Neural progenitor cell (in vitro differentiated cells): ENCODE measurements at regions not wholly inside any gene's neighbourhood (a gene's known extent, or its start where the extent isn't known, plus 50 kb on each side); places are given as distances from the start of the nearest gene placed in this dataset.

Experiments
- DNase-seq: peaks from one replicate; pipeline ENCODE4 v3.0.0-alpha.2; 2016; ENCODE audit warnings: low spot score
- H2AFZ ChIP-seq: fragments of 200-600 bp; sonication (generic); replicated peaks from 2 replicates; pipeline ENCODE4 v1.6.1; 2016; ENCODE audit warnings: antibody characterized with exemption
- H3F3A ChIP-seq: fragments of 200-600 bp; sonication (generic); 2 replicates; pipeline ENCODE4 v1.6.1; 2016; ENCODE audit warnings: antibody characterized with exemption, low read depth
- H3K27ac ChIP-seq: fragments of 200-600 bp; sonication (generic); 2 replicates; pipeline ENCODE4 v1.5.1; 2016; ENCODE audit warnings: mild to moderate bottlenecking
- H3K27me3 ChIP-seq: fragments of 200-600 bp; sonication (generic); 2 replicates; pipeline ENCODE4 v1.6.1; 2016; ENCODE audit warnings: mild to moderate bottlenecking, moderate library complexity
- H3K36me3 ChIP-seq: fragments of 200-600 bp; sonication (generic); 2 replicates; pipeline ENCODE4 v1.5.1; 2016
- H3K4me1 ChIP-seq: fragments of 200-600 bp; sonication (generic); 2 replicates; pipeline ENCODE4 v1.6.1; 2016; ENCODE audit warnings: mixed run types
- H3K4me2 ChIP-seq: fragments of 200-600 bp; sonication (generic); 2 replicates; pipeline ENCODE4 v1.6.1; 2016
- H3K4me3 ChIP-seq: fragments of 200-600 bp; sonication (generic); 2 replicates; pipeline ENCODE4 v1.5.1; 2016
- H3K79me2 ChIP-seq: fragments of 200-600 bp; sonication (generic); 2 replicates; pipeline ENCODE4 v1.6.1; 2016; ENCODE audit warnings: low read depth
- H3K9ac ChIP-seq: fragments of 200-600 bp; sonication (generic); 2 replicates; pipeline ENCODE4 v1.6.1; 2016
- H3K9me3 ChIP-seq: fragments of 200-600 bp; sonication (generic); 2 replicates; pipeline ENCODE4 v1.5.1; 2016; ENCODE audit warnings: low read depth
- H4K20me1 ChIP-seq: fragments of 200-600 bp; sonication (generic); 2 replicates; pipeline ENCODE4 v1.6.1; 2016; ENCODE audit warnings: low read depth
- H3K27ac Mint-ChIP-seq: 3 replicates; pipeline ENCODE4 v1.8.0; 2021; ENCODE audit warnings: mixed read lengths
- H3K27me3 Mint-ChIP-seq: 2 replicates; pipeline ENCODE4 v1.8.0; 2022; ENCODE audit warnings: low read depth, mild to moderate bottlenecking, inconsistent platforms, moderate library complexity, mixed read lengths; ENCODE audit not compliant: insufficient read depth
- H3K36me3 Mint-ChIP-seq: 3 replicates; pipeline ENCODE4 v1.8.0; 2021; ENCODE audit warnings: mixed read lengths
- H3K4me1 Mint-ChIP-seq: 3 replicates; pipeline ENCODE4 v1.8.0; 2021; ENCODE audit warnings: mixed read lengths
- H3K4me3 Mint-ChIP-seq: 3 replicates; pipeline ENCODE4 v1.8.0; 2021; ENCODE audit warnings: mild to moderate bottlenecking, moderate library complexity, mixed read lengths
- H3K9me3 Mint-ChIP-seq: 3 replicates; pipeline ENCODE4 v1.8.0; 2020; ENCODE audit warnings: mixed read lengths
- CTCF ChIP-seq: fragments of 200-600 bp; sonication (generic); IDR thresholded peaks from 2 replicates; pipeline ENCODE4 v1.5.1; 2017; ENCODE audit warnings: antibody characterized with exemption, mild to moderate bottlenecking
- EZH2 ChIP-seq: fragments of 200-600 bp; sonication (generic); IDR thresholded peaks from 2 replicates; pipeline ENCODE4 v1.6.1; 2017; ENCODE audit warnings: antibody characterized with exemption, mild to moderate bottlenecking, moderate library complexity
- EZH2phosphoT487 ChIP-seq: fragments of 200-600 bp; sonication (generic); IDR thresholded peaks from 2 replicates; pipeline ENCODE4 v1.6.1; 2017; ENCODE audit warnings: antibody characterized with exemption

GRCh38 chr9:88766778-88767503 is 224.3 kb upstream of the S1PR3 start:
- peaks cover 2% of the 10 kb centered on the region for H3K27me3 Mint-ChIP-seq
- H3K27me3 ChIP-seq = no peaks in the 10 kb centered on the region
- H3F3A ChIP-seq = no peaks in the 10 kb centered on the region
- no peak overlapping the region for H3K27ac ChIP-seq
- H3K4me2 ChIP-seq = no peak overlapping the region
- H2AFZ ChIP-seq = no peak overlapping the region
- H3K4me3 Mint-ChIP-seq = no peak overlapping the region
- H3K9ac ChIP-seq = no peak overlapping the region
- H3K27ac Mint-ChIP-seq = no peak overlapping the region
- no peak for TF ChIP-seq CTCF
- no peak for TF ChIP-seq EZH2phosphoT487
- TF ChIP-seq EZH2 = no peak
- peaks cover 2% of the 10 kb centered on the region for H3K36me3 ChIP-seq
- H3K4me1 Mint-ChIP-seq = no peaks in the 10 kb centered on the region
- no peaks in the 10 kb centered on the region for H3K9me3 ChIP-seq
- peaks cover 3% of the 10 kb centered on the region for H3K36me3 Mint-ChIP-seq
- no peak for DNase-seq
- no peaks in the 10 kb centered on the region for H3K4me1 ChIP-seq
- peaks cover 15% of the 10 kb centered on the region for H3K9me3 Mint-ChIP-seq
- H3K79me2 ChIP-seq = no peaks in the 10 kb centered on the region
- no peak overlapping the region for H3K4me3 ChIP-seq
- H4K20me1 ChIP-seq = no peaks in the 10 kb centered on the region

DNA sequence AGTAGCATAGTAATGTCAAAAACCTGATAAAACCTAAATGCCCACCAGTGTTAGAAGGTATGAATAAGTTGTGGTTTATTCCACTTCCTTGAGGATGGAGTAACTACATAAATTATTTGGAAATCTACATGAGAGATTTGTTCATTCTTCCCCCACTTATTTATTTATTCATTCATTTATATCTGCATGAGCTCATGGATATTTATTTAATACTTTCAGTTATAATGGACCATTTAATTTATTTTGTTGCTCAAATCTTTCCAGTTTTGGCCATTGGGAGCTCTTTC is 223.8 kb upstream of the S1PR3 start:
- Mint-ChIP-seq H3K9me3 (peaks cover 15% of the 10 kb centered on the region), H3K27ac (no peak overlapping the region), H3K4me3 (no peak overlapping the region), H3K27me3 (peaks cover 2% of the 10 kb centered on the region), H3K4me1 (peaks cover 3% of the 10 kb centered on the region), H3K36me3 (peaks cover 3% of the 10 kb centered on the region)
- no peak for TF ChIP-seq EZH2phosphoT487
- no peak for TF ChIP-seq EZH2
- TF ChIP-seq CTCF = no peak
- no peaks in the 10 kb centered on the region for H3K4me1 ChIP-seq
- H3K4me2 ChIP-seq = no peak overlapping the region
- no peaks in the 10 kb centered on the region for H3K9me3 ChIP-seq
- H3F3A ChIP-seq = no peaks in the 10 kb centered on the region
- H2AFZ ChIP-seq = no peak overlapping the region
- no peaks in the 10 kb centered on the region for H3K27me3 ChIP-seq
- H3K4me3 ChIP-seq = no peak overlapping the region
- H4K20me1 ChIP-seq = no peaks in the 10 kb centered on the region
- H3K79me2 ChIP-seq = no peaks in the 10 kb centered on the region
- H3K9ac ChIP-seq = no peak overlapping the region
- H3K27ac ChIP-seq = no peak overlapping the region
- DNase-seq = no peak
- peaks cover 3% of the 10 kb centered on the region for H3K36me3 ChIP-seq

DNA sequence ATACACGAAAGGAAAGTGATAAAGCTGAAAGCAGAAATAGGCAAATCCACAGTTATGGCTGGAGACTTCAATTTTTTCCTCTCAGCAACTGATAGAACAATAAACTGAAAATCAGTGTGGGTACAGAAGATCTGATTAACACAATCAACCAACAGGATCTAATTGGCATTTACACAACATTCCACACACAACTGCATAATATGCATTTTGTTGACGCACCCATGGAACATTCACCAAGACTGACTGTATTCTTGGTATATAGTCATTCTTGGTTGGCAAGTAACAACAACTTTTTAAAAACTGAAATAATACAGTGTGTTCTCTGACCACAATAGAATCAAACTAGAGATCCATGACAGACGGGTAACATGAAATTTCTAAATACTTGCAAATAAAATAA is 218.7 kb upstream of the S1PR3 start:
- peaks cover 53% of the 10 kb centered on the region for H3K4me1 Mint-ChIP-seq
- Histone ChIP-seq H3K9ac (no peak overlapping the region), H3F3A (peaks cover 5% of the 10 kb centered on the region), H4K20me1 (no peaks in the 10 kb centered on the region), H3K27me3 (no peaks in the 10 kb centered on the region), H3K4me3 (no peak overlapping the region), H2AFZ (peak overlapping the region; percentile 4), H3K4me2 (no peak overlapping the region), H3K79me2 (no peaks in the 10 kb centered on the region), H3K4me1 (peaks cover 29% of the 10 kb centered on the region), H3K36me3 (peaks cover 3% of the 10 kb centered on the region), H3K27ac (no peak overlapping the region), H3K9me3 (no peaks in the 10 kb centered on the region)
- H3K36me3 Mint-ChIP-seq = peaks cover 3% of the 10 kb centered on the region
- no peak for DNase-seq
- no peak overlapping the region for H3K4me3 Mint-ChIP-seq
- no peak overlapping the region for H3K27ac Mint-ChIP-seq
- peaks cover 4% of the 10 kb centered on the region for H3K9me3 Mint-ChIP-seq
- TF ChIP-seq EZH2 (no peak), CTCF (no peak), EZH2phosphoT487 (no peak)
- peaks cover 8% of the 10 kb centered on the region for H3K27me3 Mint-ChIP-seq
